Fibroblast of the aortic adventitia (primary cell): ENCODE measurements at regions not wholly inside any gene's neighbourhood (a gene's known extent, or its start where the extent isn't known, plus 50 kb on each side); places are given as distances from the start of the nearest gene placed in this dataset.
A peak's percentile ranks its signal among the peaks of the same experiment; 100 is the strongest.

Experiments
- DNase-seq: peaks from one replicate; pipeline ENCODE4 v3.0.0-alpha.2; 2010; ENCODE audit warnings: low read depth
- H3K4me3 ChIP-seq: 2 replicates; pipeline ENCODE4 v1.5.1; 2011; ENCODE audit warnings: low read depth, mild to moderate bottlenecking, control low read depth, low read length, moderate library complexity
- CTCF ChIP-seq: IDR thresholded peaks from 2 replicates; pipeline ENCODE4 v1.5.1; 2011; ENCODE audit warnings: mild to moderate bottlenecking, low read length, control low read depth, inconsistent platforms; ENCODE audit not compliant: insufficient read depth

- peak; percentile 87 for TF ChIP-seq CTCF
- peak overlapping the region; percentile 27 for H3K4me3 ChIP-seq
- DNase-seq = peak; percentile 88
Observed at GRCh38 chr13:95380468-95381211, 79.4 kb upstream of the ABCC4 start.

GRCh38 chr13:95381212-95381527, 79.9 kb upstream of the ABCC4 start:
- TF ChIP-seq CTCF = no peak
- peak; percentile 21 for DNase-seq

GRCh38 chr13:95382411-95382810, 81.2 kb upstream of the ABCC4 start:
- no peak overlapping the region for H3K4me3 ChIP-seq
- no peak for TF ChIP-seq CTCF
- DNase-seq = no peak

More at GRCh38 chr13:95381212-95381527, 79.9 kb upstream of the ABCC4 start:
- H3K4me3 ChIP-seq = no peak overlapping the region

GRCh38 chr13:95382916-95383315, 81.7 kb upstream of the ABCC4 start:
- no peak for TF ChIP-seq CTCF
- no peak overlapping the region for H3K4me3 ChIP-seq
- DNase-seq = no peak

- TF ChIP-seq CTCF = no peak
- DNase-seq = no peak
- H3K4me3 ChIP-seq = no peak overlapping the region
Observed at GRCh38 chr13:95385373-95385772, 84.1 kb upstream of the ABCC4 start.

- H3K4me3 ChIP-seq = no peak overlapping the region
- peak; percentile 39 for DNase-seq
- no peak for TF ChIP-seq CTCF
Observed at GRCh38 chr13:95385798-95386197, 84.5 kb upstream of the ABCC4 start.

GRCh38 chr13:95386370-95386769, 85.1 kb upstream of the ABCC4 start:
- no peak overlapping the region for H3K4me3 ChIP-seq
- TF ChIP-seq CTCF = no peak
- no peak for DNase-seq
